OCI-LY7 (cell line): ENCODE measurements at regions not wholly inside any gene's neighbourhood (a gene's known extent, or its start where the extent isn't known, plus 50 kb on each side); places are given as distances from the start of the nearest gene placed in this dataset.

Experiments used
- BruUV-seq: library from RNA; stranded (reverse); fragments of 400-500 nt; replicated peaks from 2 replicates; lab custom pipeline; 2021; lab: Mats Ljungman, UMichigan
- CTCF ChIA-PET: fragments of 300-600 bp; sonication (Branson Sonifier 250); formaldehyde crosslinking; loops from one replicate; lab custom pipeline; 2022; ENCODE audit warnings: antibody characterized with exemption; ENCODE audit not compliant: unreplicated experiment; lab: Charles Lee
- POLR2A ChIA-PET: fragments of 300-600 bp; sonication (Branson Sonifier 250); formaldehyde crosslinking; loops from one replicate; lab custom pipeline; 2022; ENCODE audit warnings: antibody characterized with exemption; lab: Charles Lee
- DNase-seq: peaks from one replicate; pipeline ENCODE4 v3.0.0-alpha.2; 2015; ENCODE audit warnings: low spot score
- H2AFZ ChIP-seq: fragments of 200-600 bp; sonication (generic), shearing (Covaris generic); 2 replicates; pipeline ENCODE4 v1.6.1; 2014; ENCODE audit warnings: mild to moderate bottlenecking, antibody characterized with exemption, low read length, moderate library complexity
- H3K27ac ChIP-seq: fragments of 200-600 bp; sonication (generic); 2 replicates; pipeline ENCODE4 v1.5.1; 2014; ENCODE audit warnings: mixed run types, low read depth, mild to moderate bottlenecking, moderate library complexity, low read length, inconsistent platforms; ENCODE audit not compliant: poor library complexity, severe bottlenecking
- H3K36me3 ChIP-seq: fragments of 200-600 bp; sonication (generic); 2 replicates; pipeline ENCODE4 v1.6.1; 2014; ENCODE audit warnings: mild to moderate bottlenecking, antibody characterized with exemption, low read length, moderate library complexity, mixed read lengths; ENCODE audit not compliant: insufficient read depth
- H3K4me1 ChIP-seq: fragments of 200-600 bp; sonication (generic); 2 replicates; pipeline ENCODE4 v1.5.1; 2014; ENCODE audit warnings: mild to moderate bottlenecking, low read length; ENCODE audit not compliant: insufficient read depth, poor library complexity, severe bottlenecking
- H3K4me2 ChIP-seq: fragments of 200-600 bp; sonication (generic); 2 replicates; pipeline ENCODE4 v1.6.1; 2014; ENCODE audit warnings: mild to moderate bottlenecking, low read length
- H3K4me3 ChIP-seq: fragments of 200-600 bp; sonication (generic); 2 replicates; pipeline ENCODE4 v1.5.1; 2014; ENCODE audit warnings: mild to moderate bottlenecking, low read depth, low read length; ENCODE audit not compliant: poor library complexity, severe bottlenecking
- H3K79me2 ChIP-seq: fragments of 200-600 bp; sonication (generic); 2 replicates; pipeline ENCODE4 v1.6.1; 2016; ENCODE audit warnings: low read depth, mild to moderate bottlenecking, low read length, moderate library complexity, mixed read lengths; ENCODE audit not compliant: insufficient read depth
- H3K9me2 ChIP-seq: fragments of 200-600 bp; sonication (generic); 2 replicates; pipeline ENCODE4 v1.6.1; 2016; ENCODE audit warnings: mild to moderate bottlenecking, low read length, mixed read lengths; ENCODE audit not compliant: insufficient read depth
- H3K9me3 ChIP-seq: fragments of 200-600 bp; sonication (generic); 2 replicates; pipeline ENCODE4 v1.6.1; 2014; ENCODE audit warnings: mild to moderate bottlenecking, mixed run types, low read length, mixed read lengths
- H4K20me1 ChIP-seq: fragments of 200-600 bp; sonication (generic); 2 replicates; pipeline ENCODE4 v1.6.1; 2014; ENCODE audit warnings: mild to moderate bottlenecking, antibody characterized with exemption, low read length, moderate library complexity, mixed read lengths; ENCODE audit not compliant: insufficient read depth
- EZH2phosphoT487 ChIP-seq: fragments of 200-600 bp; sonication (generic); IDR thresholded peaks from 2 replicates; pipeline ENCODE4 v1.6.1; 2018; ENCODE audit warnings: low read depth, borderline replicate concordance, mild to moderate bottlenecking, mixed run types, antibody characterized with exemption, low read length, moderate library complexity, mixed read lengths
- intact Hi-C: fragments of 100-400 bp; cut with micrococcal nuclease; formaldehyde crosslinking; loops from one replicate; pipeline ENCODE4 v1.10.0; 2022; ENCODE audit not compliant: unreplicated experiment
- TF ChIP-seq, protein P1 (sequence below): fragments of 200-600 bp; sonication (generic); conservative IDR thresholded peaks from 2 replicates; pipeline ENCODE4 v1.5.1; 2014; ENCODE audit warnings: mild to moderate bottlenecking, antibody characterized with exemption, low read length, moderate library complexity, mixed read lengths

DNA sequence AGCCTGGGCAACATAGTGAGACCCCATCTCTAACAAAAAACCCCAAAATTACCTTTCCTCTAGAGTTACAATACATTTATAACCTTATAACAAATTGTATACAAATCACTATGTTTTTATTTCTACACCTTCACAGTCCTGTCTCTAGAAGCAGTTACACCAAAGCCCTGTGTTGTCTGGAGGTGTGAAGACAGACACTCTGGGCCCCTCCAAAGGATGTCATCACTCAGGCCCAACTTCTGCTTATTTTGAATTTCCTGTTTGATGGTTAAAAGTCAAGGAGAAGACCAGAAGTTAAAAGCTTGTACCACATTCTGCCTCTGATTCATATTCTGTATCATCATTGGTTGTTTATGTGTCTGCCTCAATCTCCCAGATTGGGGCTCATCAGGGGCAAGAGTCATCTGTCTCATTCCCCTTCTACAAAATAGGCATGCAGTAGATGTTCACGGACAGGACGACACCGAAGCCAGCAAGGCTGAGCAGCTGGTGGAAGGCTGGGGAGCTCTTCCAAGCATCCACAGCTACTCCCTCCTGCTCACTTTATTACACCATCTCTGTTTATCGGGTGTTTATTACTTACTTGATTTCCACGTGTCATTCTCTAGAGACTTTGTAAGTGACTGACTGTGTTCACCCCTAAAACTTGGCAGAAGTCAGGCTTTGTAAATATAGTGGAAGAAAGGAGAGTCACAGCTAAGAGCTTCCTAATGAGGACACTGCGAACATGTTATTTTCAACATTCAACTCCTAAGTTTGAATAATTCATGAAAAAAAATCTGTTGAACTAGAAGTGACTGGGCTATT, 136.8 kb upstream of the ANKRD28 start:
- Histone ChIP-seq H3K4me3 (no peak overlapping the region), H3K36me3 (no peaks in the 10 kb centered on the region), H3K79me2 (no peaks in the 10 kb centered on the region), H4K20me1 (no peaks in the 10 kb centered on the region), H3K4me2 (no peak overlapping the region), H3K9me2 (no peaks in the 10 kb centered on the region), H3K4me1 (no peaks in the 10 kb centered on the region), H3K9me3 (no peaks in the 10 kb centered on the region), H2AFZ (no peak overlapping the region), H3K27ac (no peak overlapping the region)
- TF ChIP-seq, protein P1, sequence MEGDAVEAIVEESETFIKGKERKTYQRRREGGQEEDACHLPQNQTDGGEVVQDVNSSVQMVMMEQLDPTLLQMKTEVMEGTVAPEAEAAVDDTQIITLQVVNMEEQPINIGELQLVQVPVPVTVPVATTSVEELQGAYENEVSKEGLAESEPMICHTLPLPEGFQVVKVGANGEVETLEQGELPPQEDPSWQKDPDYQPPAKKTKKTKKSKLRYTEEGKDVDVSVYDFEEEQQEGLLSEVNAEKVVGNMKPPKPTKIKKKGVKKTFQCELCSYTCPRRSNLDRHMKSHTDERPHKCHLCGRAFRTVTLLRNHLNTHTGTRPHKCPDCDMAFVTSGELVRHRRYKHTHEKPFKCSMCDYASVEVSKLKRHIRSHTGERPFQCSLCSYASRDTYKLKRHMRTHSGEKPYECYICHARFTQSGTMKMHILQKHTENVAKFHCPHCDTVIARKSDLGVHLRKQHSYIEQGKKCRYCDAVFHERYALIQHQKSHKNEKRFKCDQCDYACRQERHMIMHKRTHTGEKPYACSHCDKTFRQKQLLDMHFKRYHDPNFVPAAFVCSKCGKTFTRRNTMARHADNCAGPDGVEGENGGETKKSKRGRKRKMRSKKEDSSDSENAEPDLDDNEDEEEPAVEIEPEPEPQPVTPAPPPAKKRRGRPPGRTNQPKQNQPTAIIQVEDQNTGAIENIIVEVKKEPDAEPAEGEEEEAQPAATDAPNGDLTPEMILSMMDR = no peak
- TF ChIP-seq EZH2phosphoT487 = no peak
- DNase-seq = no peak
- intact Hi-C loops = no loop called here
- CTCF ChIA-PET = no interaction called here
- no TSS peak for BruUV-seq
- POLR2A ChIA-PET = no interaction called here

- CTCF ChIA-PET = no interaction called here
- no peak overlapping the region for H3K4me3 ChIP-seq
Observed at GRCh38 chr3:15936312-15936711, 138.5 kb upstream of the ANKRD28 start.

More at GRCh38 chr3:15936312-15936711, 138.5 kb upstream of the ANKRD28 start:
- intact Hi-C loops = no loop called here
- no peak for TF ChIP-seq EZH2phosphoT487
- TF ChIP-seq, protein P1 = no peak
- H3K79me2 ChIP-seq = no peaks in the 10 kb centered on the region
- no peak overlapping the region for H3K27ac ChIP-seq
- no peak for DNase-seq
- no TSS peak for BruUV-seq
- no peaks in the 10 kb centered on the region for H4K20me1 ChIP-seq
- no peaks in the 10 kb centered on the region for H3K9me2 ChIP-seq
- no peak overlapping the region for H3K4me2 ChIP-seq
- no peak overlapping the region for H2AFZ ChIP-seq
- POLR2A ChIA-PET = no interaction called here
- no peaks in the 10 kb centered on the region for H3K9me3 ChIP-seq
- H3K4me1 ChIP-seq = no peaks in the 10 kb centered on the region
- H3K36me3 ChIP-seq = no peaks in the 10 kb centered on the region
